Keratinocyte (primary cell): ENCODE measurements at regions not wholly inside any gene's neighbourhood (a gene's known extent, or its start where the extent isn't known, plus 50 kb on each side); places are given as distances from the start of the nearest gene placed in this dataset.

Experiments
- CTCF ChIP-seq, 3 experiments: IDR thresholded peaks in 1 of 3; conservative IDR thresholded peaks in 1 of 3; optimal IDR thresholded peaks in 1 of 3; 2 replicates in 2 of 3; 3 replicates in 1 of 3; pipeline versions ENCODE3 to v1.5.1; 2011; ENCODE audit warnings: low read length in 3 of 3, mild to moderate bottlenecking in 3 of 3, moderate library complexity in 2 of 3, control low read depth in 1 of 3, inconsistent platforms in 1 of 3; ENCODE audit not compliant: insufficient read depth in 2 of 3; ENCODE audit errors: extremely low read depth in 1 of 3
- EZH2 ChIP-seq: IDR thresholded peaks from one replicate; pipeline ENCODE4 v1.6.1; 2012; ENCODE audit warnings: inconsistent platforms, mild to moderate bottlenecking, low read length, moderate library complexity

- TF ChIP-seq CTCF (optimal IDR thresholded peaks at IDR 0.05 in 1 of 3, IDR thresholded peaks at IDR 0.05 in 1 of 3, conservative IDR thresholded peaks at IDR 0.05 in 1 of 3; ENCODE audit: extremely low read depth in 1 of 3, insufficient read depth in 2 of 3, low read length in 3 of 3) (no peak), EZH2 (no peak)
Measured at GRCh38 chr4:19910861-19911525, 340.7 kb upstream of the SLIT2 start.
